Smooth muscle cell (in vitro differentiated cells): ENCODE measurements at regions not wholly inside any gene's neighbourhood (a gene's known extent, or its start where the extent isn't known, plus 50 kb on each side); places are given as distances from the start of the nearest gene placed in this dataset.

ENCODE experiments used
- DNase-seq: peaks from one replicate; lab custom pipeline; 2025; ENCODE audit not compliant: unreplicated experiment; lab: John Stamatoyannopoulos, UW
- H2AFZ ChIP-seq: fragments of 200-600 bp; sonication (generic); 2 replicates; pipeline ENCODE4 v1.6.0; 2016; ENCODE audit warnings: antibody characterized with exemption, low read depth, mild to moderate bottlenecking
- H3F3A ChIP-seq: fragments of 200-600 bp; sonication (generic); 2 replicates; pipeline ENCODE4 v1.6.0; 2017; ENCODE audit warnings: antibody characterized with exemption, low read depth
- H3K27ac ChIP-seq: fragments of 200-600 bp; sonication (generic); 2 replicates; pipeline ENCODE4 v1.5.1; 2016; ENCODE audit warnings: low read depth, mild to moderate bottlenecking
- H3K27me3 ChIP-seq: fragments of 200-600 bp; sonication (generic); 2 replicates; pipeline ENCODE4 v1.6.1; 2016; ENCODE audit warnings: low read depth, mild to moderate bottlenecking
- H3K36me3 ChIP-seq: fragments of 200-600 bp; sonication (generic); 2 replicates; pipeline ENCODE4 v1.5.1; 2016; ENCODE audit warnings: low read depth
- H3K4me1 ChIP-seq: fragments of 200-600 bp; sonication (generic); 2 replicates; pipeline ENCODE4 v1.5.1; 2016; ENCODE audit warnings: low read depth
- H3K4me2 ChIP-seq: fragments of 200-600 bp; sonication (generic); 2 replicates; pipeline ENCODE4 v1.6.0; 2016; ENCODE audit warnings: mild to moderate bottlenecking
- H3K4me3 ChIP-seq: fragments of 200-600 bp; sonication (generic); 2 replicates; pipeline ENCODE4 v1.5.1; 2016; ENCODE audit warnings: mild to moderate bottlenecking
- H3K79me2 ChIP-seq: fragments of 200-600 bp; sonication (generic); 2 replicates; pipeline ENCODE4 v1.6.0; 2016; ENCODE audit warnings: low read depth, mild to moderate bottlenecking
- H3K9ac ChIP-seq: fragments of 200-600 bp; sonication (generic); 2 replicates; pipeline ENCODE4 v1.6.0; 2016; ENCODE audit warnings: low read depth
- H3K9me3 ChIP-seq: fragments of 200-600 bp; sonication (generic); replicated peaks from 2 replicates; pipeline ENCODE4 v1.5.1; 2016; ENCODE audit warnings: low read depth
- H4K20me1 ChIP-seq: fragments of 200-600 bp; sonication (generic); 2 replicates; pipeline ENCODE4 v1.6.0; 2016; ENCODE audit warnings: low read depth
- CTCF ChIP-seq: fragments of 200-600 bp; sonication (generic); IDR thresholded peaks from 2 replicates; pipeline ENCODE4 v1.5.1; 2017; ENCODE audit warnings: borderline replicate concordance, mild to moderate bottlenecking, antibody characterized with exemption; ENCODE audit not compliant: insufficient read depth, poor library complexity, severe bottlenecking
- WGBS: methylation state at CpG from one replicate; pipeline ENCODE4 v1.1.7; 2016; ENCODE audit warnings: low lambda C conversion rate; 5-methylcytosine and 5-hydroxymethylcytosine counted together

DNA sequence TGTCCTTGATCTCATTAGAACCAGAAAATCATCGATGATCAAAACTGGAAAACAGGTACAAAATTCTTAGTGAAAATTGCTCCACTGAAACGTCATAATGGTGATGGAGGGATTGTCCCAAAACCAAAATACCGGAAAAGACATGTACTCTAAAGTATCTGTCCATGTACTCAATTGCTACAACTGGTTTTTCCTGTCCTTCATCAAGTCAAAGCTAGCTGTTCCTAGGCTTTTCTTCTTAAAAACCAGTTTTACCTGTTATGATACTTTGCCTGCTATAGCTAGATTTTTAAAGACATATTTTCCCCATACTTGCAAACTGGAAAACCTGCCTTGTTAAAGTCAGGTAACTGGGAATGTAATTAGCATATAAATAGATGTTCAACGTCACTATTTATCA is 50.5 kb upstream of the LRRC1 start:
- H3K9ac ChIP-seq: no peak overlapping the region
- 68% methylated on average over 4 of the region's 4 CpGs for WGBS
- H3F3A ChIP-seq: no peaks in the 10 kb centered on the region
- H3K4me3 ChIP-seq: no peak overlapping the region
- no peak overlapping the region for H3K27ac ChIP-seq
- H3K79me2 ChIP-seq: no peaks in the 10 kb centered on the region
- no peaks in the 10 kb centered on the region for H3K4me1 ChIP-seq
- no peaks in the 10 kb centered on the region for H3K36me3 ChIP-seq
- no peaks in the 10 kb centered on the region for H3K27me3 ChIP-seq
- H3K4me2 ChIP-seq: no peak overlapping the region
- H2AFZ ChIP-seq: no peak overlapping the region
- H3K9me3 ChIP-seq: no peaks in the 10 kb centered on the region
- no peak for DNase-seq
- no peaks in the 10 kb centered on the region for H4K20me1 ChIP-seq
- TF ChIP-seq CTCF: no peak

GRCh38 chr6:53741034-53741823 is 53.6 kb upstream of the LRRC1 start:
- 72% methylated on average over 10 of the region's 10 CpGs for WGBS
- Histone ChIP-seq H3K36me3 (no peaks in the 10 kb centered on the region), H3K9ac (no peak overlapping the region), H3K4me1 (no peaks in the 10 kb centered on the region), H3K27me3 (no peaks in the 10 kb centered on the region), H3K79me2 (no peaks in the 10 kb centered on the region), H3K4me3 (no peak overlapping the region), H3K9me3 (no peaks in the 10 kb centered on the region), H4K20me1 (no peaks in the 10 kb centered on the region), H3F3A (no peaks in the 10 kb centered on the region), H3K4me2 (no peak overlapping the region), H2AFZ (no peak overlapping the region), H3K27ac (no peak overlapping the region)
- no peak for DNase-seq
- TF ChIP-seq CTCF: no peak

GRCh38 chr6:53737746-53738145 is 57.1 kb upstream of the LRRC1 start:
- Histone ChIP-seq H3K27me3 (no peaks in the 10 kb centered on the region), H3K4me1 (no peaks in the 10 kb centered on the region), H4K20me1 (no peaks in the 10 kb centered on the region), H3F3A (peaks cover 5% of the 10 kb centered on the region), H2AFZ (no peak overlapping the region), H3K4me3 (no peak overlapping the region), H3K27ac (no peak overlapping the region), H3K9ac (no peak overlapping the region), H3K4me2 (no peak overlapping the region), H3K9me3 (no peaks in the 10 kb centered on the region), H3K79me2 (no peaks in the 10 kb centered on the region), H3K36me3 (no peaks in the 10 kb centered on the region)
- no peak for TF ChIP-seq CTCF
- 88% methylated on average over 3 of the region's 3 CpGs for WGBS
- no peak for DNase-seq

- Histone ChIP-seq H3K4me2 (no peak overlapping the region), H3K4me1 (no peaks in the 10 kb centered on the region), H3K36me3 (no peaks in the 10 kb centered on the region), H2AFZ (no peak overlapping the region), H3F3A (peaks cover 5% of the 10 kb centered on the region), H3K27me3 (no peaks in the 10 kb centered on the region), H4K20me1 (no peaks in the 10 kb centered on the region), H3K9ac (no peak overlapping the region), H3K9me3 (no peaks in the 10 kb centered on the region), H3K4me3 (no peak overlapping the region), H3K79me2 (no peaks in the 10 kb centered on the region), H3K27ac (no peak overlapping the region)
- TF ChIP-seq CTCF: no peak
- 86% methylated on average over 4 of the region's 4 CpGs for WGBS
- DNase-seq: no peak
Observed at GRCh38 chr6:53735896-53736295, 58.9 kb upstream of the LRRC1 start.
